GM23248 (cell line): ENCODE measurements at regions not wholly inside any gene's neighbourhood (a gene's known extent, or its start where the extent isn't known, plus 50 kb on each side); places are given as distances from the start of the nearest gene placed in this dataset.

Experiments used
- EZH2 ChIP-seq: fragments of 200-600 bp; sonication (generic); IDR thresholded peaks from 2 replicates; pipeline ENCODE4 v1.6.1; 2018; ENCODE audit warnings: antibody characterized with exemption, mild to moderate bottlenecking; ENCODE audit not compliant: insufficient read depth, poor library complexity, severe bottlenecking
- EZH2phosphoT487 ChIP-seq: fragments of 200-600 bp; sonication (generic); IDR thresholded peaks from 2 replicates; pipeline ENCODE4 v1.6.1; 2018; ENCODE audit warnings: antibody characterized with exemption, moderate library complexity, mild to moderate bottlenecking, low read depth; ENCODE audit not compliant: insufficient read depth

GRCh38 chr12:83538361-83538965 lies 851.8 kb downstream of the TMTC2 start:
- TF ChIP-seq EZH2: no peak
- no peak for TF ChIP-seq EZH2phosphoT487
